ENCODE measurements at regions not wholly inside any gene's neighbourhood (a gene's known extent, or its start where the extent isn't known, plus 50 kb on each side); places are given as distances from the start of the nearest gene placed in this dataset.

DNA sequence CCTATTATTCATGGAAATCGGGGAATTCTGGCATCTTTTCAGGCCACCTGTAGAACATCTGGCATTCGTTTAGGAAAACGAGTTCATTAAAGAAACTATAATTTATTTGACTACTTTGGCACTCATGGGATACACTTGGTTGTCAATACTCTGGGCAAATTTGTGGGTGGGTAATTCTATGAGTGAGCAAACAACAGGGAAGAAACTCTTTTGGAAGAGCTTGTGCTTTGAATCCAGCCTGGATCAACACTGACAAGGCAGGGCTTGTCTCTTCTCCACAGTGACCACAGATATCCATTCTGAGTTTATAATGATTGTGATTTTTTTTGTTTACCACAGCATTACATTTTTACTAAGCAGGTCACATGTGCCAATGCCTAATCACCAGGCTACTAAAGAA is 394.7 kb downstream of the THBS2 start:
- H3K27ac Mint-ChIP-seq: no peak overlapping the region
- POLR2A ChIA-PET: no interaction called here
- CTCF ChIA-PET: no interaction called here
- Histone ChIP-seq H2AFZ (ENCODE audit: insufficient read depth, low read depth, low read length, poor library complexity, severe bottlenecking) (no peak overlapping the region), H4K20me1 (ENCODE audit: control insufficient read depth, insufficient read depth, low read length, poor library complexity, severe bottlenecking) (no peaks in the 10 kb centered on the region), H3K4me2 (replicated peaks; ENCODE audit: low read depth, low read length, poor library complexity, severe bottlenecking) (no peak overlapping the region), H3K4me1 (ENCODE audit: control insufficient read depth in 2 of 2, insufficient read depth in 2 of 2, low read length in 2 of 2) (no peaks in the 10 kb centered on the region), H3K9me3 (ENCODE audit: control extremely low read depth in 1 of 3, control insufficient read depth in 2 of 3, insufficient read depth in 1 of 3, low read length in 2 of 3) (peaks cover 0 to 5% (median 0%) of the 10 kb centered on the region in 3 donors), H3K36me3 (replicated peaks in 1 of 2; ENCODE audit: control extremely low read depth in 1 of 2, control insufficient read depth in 1 of 2, extremely low read depth in 1 of 2, insufficient read depth in 2 of 2, low read length in 1 of 2) (no peaks in the 10 kb centered on the region), H3K79me2 (ENCODE audit: control insufficient read depth, insufficient read depth, low read length) (no peaks in the 10 kb centered on the region), H3K27ac (ENCODE audit: low read length in 2 of 2) (no peak overlapping the region), H3K4me3 (ENCODE audit: control extremely low read depth in 1 of 5, extremely low read depth in 1 of 5, insufficient read depth in 1 of 5, low read depth in 2 of 5, low read length in 4 of 5) (no peak overlapping the region), H3K27me3 (replicated peaks in 1 of 4; ENCODE audit: control extremely low read depth in 1 of 4, control insufficient read depth in 3 of 4, insufficient read depth in 4 of 4, low read length in 3 of 4) (no peaks in the 10 kb centered on the region), H3K9ac (ENCODE audit: low read length) (no peak overlapping the region)
- no peaks in the 10 kb centered on the region for H3K27me3 Mint-ChIP-seq
- H3K4me1 Mint-ChIP-seq: no peaks in the 10 kb centered on the region
- no peaks in the 10 kb centered on the region for H3K9me3 Mint-ChIP-seq (ENCODE audit: insufficient read depth)
- TF ChIP-seq, protein P1, sequence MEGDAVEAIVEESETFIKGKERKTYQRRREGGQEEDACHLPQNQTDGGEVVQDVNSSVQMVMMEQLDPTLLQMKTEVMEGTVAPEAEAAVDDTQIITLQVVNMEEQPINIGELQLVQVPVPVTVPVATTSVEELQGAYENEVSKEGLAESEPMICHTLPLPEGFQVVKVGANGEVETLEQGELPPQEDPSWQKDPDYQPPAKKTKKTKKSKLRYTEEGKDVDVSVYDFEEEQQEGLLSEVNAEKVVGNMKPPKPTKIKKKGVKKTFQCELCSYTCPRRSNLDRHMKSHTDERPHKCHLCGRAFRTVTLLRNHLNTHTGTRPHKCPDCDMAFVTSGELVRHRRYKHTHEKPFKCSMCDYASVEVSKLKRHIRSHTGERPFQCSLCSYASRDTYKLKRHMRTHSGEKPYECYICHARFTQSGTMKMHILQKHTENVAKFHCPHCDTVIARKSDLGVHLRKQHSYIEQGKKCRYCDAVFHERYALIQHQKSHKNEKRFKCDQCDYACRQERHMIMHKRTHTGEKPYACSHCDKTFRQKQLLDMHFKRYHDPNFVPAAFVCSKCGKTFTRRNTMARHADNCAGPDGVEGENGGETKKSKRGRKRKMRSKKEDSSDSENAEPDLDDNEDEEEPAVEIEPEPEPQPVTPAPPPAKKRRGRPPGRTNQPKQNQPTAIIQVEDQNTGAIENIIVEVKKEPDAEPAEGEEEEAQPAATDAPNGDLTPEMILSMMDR (IDR thresholded peaks at IDR 0.05): no peak
- no peak for TF ChIP-seq EZH2 (IDR thresholded peaks at IDR 0.05; ENCODE audit: borderline replicate concordance, insufficient read depth, low read depth, low read length, poor library complexity, severe bottlenecking)
- ATAC-seq (ENCODE audit: low read depth): no peak
- WGBS (ENCODE audit: insufficient coverage): no CpG with 5 or more reads among the region's 3 CpGs
- H3K4me3 Mint-ChIP-seq: no peak overlapping the region
- no peak for DNase-seq
- intact Hi-C loops (cut with micrococcal nuclease): no loop called here

DNA sequence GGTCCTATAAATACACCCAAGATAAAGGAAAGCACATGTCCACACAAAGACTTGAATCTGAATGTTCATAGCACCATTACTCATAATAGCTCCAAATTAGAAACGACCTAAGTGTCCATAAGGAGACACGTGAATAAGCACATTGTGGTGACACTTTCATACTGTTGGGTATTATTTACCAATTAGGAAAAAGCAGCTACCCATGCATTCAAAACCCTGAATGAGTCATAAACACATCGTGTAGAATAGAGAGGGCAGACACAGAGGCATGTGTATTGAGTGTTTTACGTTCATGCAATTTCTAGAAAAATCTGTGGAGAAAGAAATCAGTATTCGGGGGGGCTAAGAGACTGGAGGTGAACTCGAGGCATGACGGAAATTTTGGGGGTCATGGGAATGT is 396.7 kb downstream of the THBS2 start:
- no peaks in the 10 kb centered on the region for H3K36me3 ChIP-seq (replicated peaks in 1 of 2; ENCODE audit: control extremely low read depth in 1 of 2, control insufficient read depth in 1 of 2, extremely low read depth in 1 of 2, insufficient read depth in 2 of 2, low read length in 1 of 2)
- H3K4me3 ChIP-seq (ENCODE audit: control extremely low read depth in 1 of 5, extremely low read depth in 1 of 5, insufficient read depth in 1 of 5, low read depth in 2 of 5, low read length in 4 of 5): no peak overlapping the region
- H3K27ac ChIP-seq (ENCODE audit: low read length in 2 of 2): no peak overlapping the region
- ChIA-PET CTCF (no interaction called here), POLR2A (no interaction called here)
- no peaks in the 10 kb centered on the region for H4K20me1 ChIP-seq (ENCODE audit: control insufficient read depth, insufficient read depth, low read length, poor library complexity, severe bottlenecking)
- no peak overlapping the region for H3K9ac ChIP-seq (ENCODE audit: low read length)
- DNase-seq (no peak), ATAC-seq (ENCODE audit: low read depth) (no peak)
- H3K27me3 ChIP-seq (replicated peaks in 1 of 4; ENCODE audit: control extremely low read depth in 1 of 4, control insufficient read depth in 3 of 4, insufficient read depth in 4 of 4, low read length in 3 of 4): no peaks in the 10 kb centered on the region
- Mint-ChIP-seq H3K9me3 (ENCODE audit: insufficient read depth) (no peaks in the 10 kb centered on the region), H3K27me3 (no peaks in the 10 kb centered on the region), H3K27ac (no peak overlapping the region), H3K4me1 (peaks cover under 1% of the 10 kb centered on the region), H3K4me3 (no peak overlapping the region)
- H3K9me3 ChIP-seq (ENCODE audit: control extremely low read depth in 1 of 3, control insufficient read depth in 2 of 3, insufficient read depth in 1 of 3, low read length in 2 of 3): peaks cover 0 to 5% (median 0%) of the 10 kb centered on the region in 3 donors
- intact Hi-C loops (cut with micrococcal nuclease): no loop called here
- no peak overlapping the region for H2AFZ ChIP-seq (ENCODE audit: insufficient read depth, low read depth, low read length, poor library complexity, severe bottlenecking)
- WGBS (ENCODE audit: insufficient coverage): no CpG with 5 or more reads among the region's 7 CpGs
- H3K4me2 ChIP-seq (replicated peaks; ENCODE audit: low read depth, low read length, poor library complexity, severe bottlenecking): no peak overlapping the region
- TF ChIP-seq, protein P1 (IDR thresholded peaks at IDR 0.05): no peak
- TF ChIP-seq EZH2 (IDR thresholded peaks at IDR 0.05; ENCODE audit: borderline replicate concordance, insufficient read depth, low read depth, low read length, poor library complexity, severe bottlenecking): no peak
- no peaks in the 10 kb centered on the region for H3K79me2 ChIP-seq (ENCODE audit: control insufficient read depth, insufficient read depth, low read length)
- H3K4me1 ChIP-seq (ENCODE audit: control insufficient read depth in 2 of 2, insufficient read depth in 2 of 2, low read length in 2 of 2): no peaks in the 10 kb centered on the region

Data from B cell (primary cell).